Fibroblast of lung (primary cell): ENCODE measurements at regions not wholly inside any gene's neighbourhood (a gene's known extent, or its start where the extent isn't known, plus 50 kb on each side); places are given as distances from the start of the nearest gene placed in this dataset.

ENCODE experiments used
- DNase-seq, 2 donors: peaks; one replicate each; pipeline versions ENCODE4 v3.0.0 to v3.0.0-alpha.2; 2010; ENCODE audit warnings: low read depth in 2 of 2
- H2AFZ ChIP-seq: 2 replicates; pipeline ENCODE4 v1.5.1; 2012; ENCODE audit warnings: low read length, control low read depth, inconsistent platforms
- H3K27ac ChIP-seq: 2 replicates; pipeline ENCODE4 v1.5.1; 2011; ENCODE audit warnings: low read length, control low read depth; ENCODE audit not compliant: insufficient read depth
- H3K27me3 ChIP-seq: 2 replicates; pipeline ENCODE4 v1.5.1; 2011; ENCODE audit warnings: mild to moderate bottlenecking, low read length; ENCODE audit not compliant: control insufficient read depth, insufficient read depth
- H3K36me3 ChIP-seq: 2 replicates; pipeline ENCODE4 v1.5.1; 2011; ENCODE audit warnings: low read length; ENCODE audit not compliant: control insufficient read depth, insufficient read depth
- H3K4me1 ChIP-seq: 2 replicates; pipeline ENCODE4 v1.5.1; 2011; ENCODE audit warnings: low read length; ENCODE audit not compliant: control insufficient read depth, insufficient read depth; ENCODE audit errors: extremely low read depth
- H3K4me2 ChIP-seq: 2 replicates; pipeline ENCODE4 v1.5.1; 2011; ENCODE audit warnings: low read length, control low read depth; ENCODE audit not compliant: insufficient read depth; ENCODE audit errors: extremely low read depth
- H3K4me3 ChIP-seq, 4 experiments: fragments of 200-600 bp in 1 of 4; sonication (generic) in 1 of 4; replicated peaks in 1 of 4; 2 replicates each; pipeline ENCODE4 v1.5.1; 2011 to 2016; ENCODE audit warnings: low read length in 4 of 4, low read depth in 3 of 4, mild to moderate bottlenecking in 3 of 4, control low read depth in 2 of 4, inconsistent platforms in 1 of 4, mixed read lengths in 1 of 4; ENCODE audit not compliant: insufficient read depth in 1 of 4; ENCODE audit errors: control extremely low read depth in 1 of 4
- H3K79me2 ChIP-seq: 2 replicates; pipeline ENCODE4 v1.5.1; 2012; ENCODE audit warnings: mild to moderate bottlenecking, low read length, inconsistent platforms; ENCODE audit not compliant: control insufficient read depth, insufficient read depth
- H3K9ac ChIP-seq: 2 replicates; pipeline ENCODE4 v1.5.1; 2011; ENCODE audit warnings: mild to moderate bottlenecking, low read length, control low read depth; ENCODE audit not compliant: insufficient read depth
- H3K9me3 ChIP-seq: 2 replicates; pipeline ENCODE4 v1.5.1; 2012; ENCODE audit warnings: low read depth, low read length; ENCODE audit not compliant: control insufficient read depth, insufficient read depth
- H4K20me1 ChIP-seq: 2 replicates; pipeline ENCODE4 v1.5.1; 2011; ENCODE audit warnings: low read length; ENCODE audit not compliant: control insufficient read depth, insufficient read depth; ENCODE audit errors: extremely low read depth
- EZH2 ChIP-seq: IDR thresholded peaks from 2 replicates; pipeline ENCODE4 v1.5.1; 2012; ENCODE audit warnings: low read length, control low read depth, mild to moderate bottlenecking; ENCODE audit errors: missing control alignments
- TF ChIP-seq, protein P1 (sequence below), 2 donors: IDR thresholded peaks in 1 of 2; conservative IDR thresholded peaks in 1 of 2; 1 replicate in 1 of 2; 2 replicates in 1 of 2; pipeline ENCODE4 v1.5.1; 2011 to 2012; ENCODE audit warnings: low read length in 2 of 2, control low read depth in 1 of 2, inconsistent platforms in 1 of 2, low read depth in 1 of 2, mild to moderate bottlenecking in 1 of 2

DNA sequence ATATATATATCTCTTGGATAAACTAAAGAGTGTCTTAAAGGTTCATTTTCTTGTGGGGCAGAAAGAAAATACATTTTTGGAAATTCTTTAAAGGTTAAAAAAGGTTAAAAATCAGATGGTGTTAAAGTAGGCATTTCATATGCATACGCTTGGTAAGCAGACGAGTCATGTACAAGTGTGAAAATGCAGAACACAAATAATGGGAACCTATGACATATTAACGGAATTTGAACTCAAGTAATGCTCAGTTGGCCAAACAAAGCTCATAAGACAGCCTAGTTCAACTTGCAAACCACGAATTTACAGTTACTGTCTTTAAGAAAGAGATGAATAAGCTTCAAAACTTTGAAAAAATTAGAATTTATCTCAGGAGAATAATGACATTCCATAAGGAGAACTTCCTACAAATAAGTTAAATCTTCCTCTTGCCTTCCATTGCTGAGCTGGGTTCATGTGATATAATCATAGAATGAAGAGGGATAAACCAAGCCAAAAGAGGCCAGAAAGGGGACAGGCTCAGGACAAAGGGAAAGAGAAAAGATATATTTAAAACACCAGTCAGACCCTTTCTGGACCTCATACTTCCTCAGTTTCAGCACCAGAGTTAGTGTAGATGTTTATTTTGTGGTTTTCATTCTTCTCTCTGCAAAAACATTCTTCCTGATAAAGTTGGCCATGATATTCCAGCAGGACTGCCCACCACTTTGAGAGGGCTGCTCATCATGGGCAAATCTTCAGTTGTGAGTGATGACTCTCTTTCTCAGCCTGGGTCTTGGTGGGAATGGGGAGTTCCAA, 256.7 kb upstream of the CD180 start:
- H3K4me2 ChIP-seq: no peak overlapping the region
- no peaks in the 10 kb centered on the region for H4K20me1 ChIP-seq
- H3K4me3 ChIP-seq: no peak overlapping the region
- no peaks in the 10 kb centered on the region for H3K27me3 ChIP-seq
- no peaks in the 10 kb centered on the region for H3K4me1 ChIP-seq
- TF ChIP-seq EZH2: no peak
- TF ChIP-seq, protein P1, sequence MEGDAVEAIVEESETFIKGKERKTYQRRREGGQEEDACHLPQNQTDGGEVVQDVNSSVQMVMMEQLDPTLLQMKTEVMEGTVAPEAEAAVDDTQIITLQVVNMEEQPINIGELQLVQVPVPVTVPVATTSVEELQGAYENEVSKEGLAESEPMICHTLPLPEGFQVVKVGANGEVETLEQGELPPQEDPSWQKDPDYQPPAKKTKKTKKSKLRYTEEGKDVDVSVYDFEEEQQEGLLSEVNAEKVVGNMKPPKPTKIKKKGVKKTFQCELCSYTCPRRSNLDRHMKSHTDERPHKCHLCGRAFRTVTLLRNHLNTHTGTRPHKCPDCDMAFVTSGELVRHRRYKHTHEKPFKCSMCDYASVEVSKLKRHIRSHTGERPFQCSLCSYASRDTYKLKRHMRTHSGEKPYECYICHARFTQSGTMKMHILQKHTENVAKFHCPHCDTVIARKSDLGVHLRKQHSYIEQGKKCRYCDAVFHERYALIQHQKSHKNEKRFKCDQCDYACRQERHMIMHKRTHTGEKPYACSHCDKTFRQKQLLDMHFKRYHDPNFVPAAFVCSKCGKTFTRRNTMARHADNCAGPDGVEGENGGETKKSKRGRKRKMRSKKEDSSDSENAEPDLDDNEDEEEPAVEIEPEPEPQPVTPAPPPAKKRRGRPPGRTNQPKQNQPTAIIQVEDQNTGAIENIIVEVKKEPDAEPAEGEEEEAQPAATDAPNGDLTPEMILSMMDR (conservative IDR thresholded peaks at IDR 0.05 in 1 of 2, IDR thresholded peaks at IDR 0.05 in 1 of 2; ENCODE audit: low read depth in 1 of 2, low read length in 2 of 2): no peak
- peak; percentile 80 to 91 for DNase-seq
- no peaks in the 10 kb centered on the region for H3K9me3 ChIP-seq
- no peak overlapping the region for H3K9ac ChIP-seq
- H3K79me2 ChIP-seq: no peaks in the 10 kb centered on the region
- H2AFZ ChIP-seq: no peak overlapping the region
- H3K27ac ChIP-seq: no peak overlapping the region
- H3K36me3 ChIP-seq: no peaks in the 10 kb centered on the region

DNA sequence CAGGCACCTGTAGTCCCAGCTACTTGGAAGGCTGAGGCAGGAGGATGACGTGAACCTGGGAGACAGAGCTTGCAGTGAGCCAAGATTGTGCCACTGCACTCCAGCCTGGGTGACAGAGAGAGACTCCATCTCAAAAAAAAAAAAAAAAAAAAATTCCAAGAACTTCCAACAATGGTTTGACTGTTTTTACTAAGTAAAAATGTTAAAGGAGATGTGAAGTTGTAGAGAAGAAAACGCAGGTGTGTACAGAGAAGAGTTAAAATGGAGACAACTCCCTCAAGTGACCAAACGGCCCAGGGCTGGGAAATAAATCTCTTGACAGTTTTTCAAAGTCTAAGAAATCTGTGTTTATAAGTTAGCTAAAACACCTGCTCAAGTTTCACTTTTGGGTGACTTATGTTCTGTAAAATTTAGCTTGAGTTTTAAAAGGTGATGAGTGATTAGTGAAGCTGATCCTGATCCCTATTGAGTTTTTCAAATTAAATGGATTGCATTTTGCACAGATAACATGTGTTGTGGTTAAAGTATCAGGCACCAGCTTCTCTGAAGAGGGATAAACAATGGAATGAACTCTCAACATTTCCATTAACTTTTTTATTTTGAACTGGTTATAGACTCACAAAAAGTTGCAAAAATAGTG, 255.2 kb upstream of the CD180 start:
- no peak overlapping the region for H3K4me2 ChIP-seq
- no peak for TF ChIP-seq EZH2
- TF ChIP-seq, protein P1 (conservative IDR thresholded peaks at IDR 0.05 in 1 of 2, IDR thresholded peaks at IDR 0.05 in 1 of 2; ENCODE audit: low read depth in 1 of 2, low read length in 2 of 2): no peak
- H3K4me1 ChIP-seq: no peaks in the 10 kb centered on the region
- H3K9ac ChIP-seq: no peak overlapping the region
- H4K20me1 ChIP-seq: no peaks in the 10 kb centered on the region
- no peaks in the 10 kb centered on the region for H3K36me3 ChIP-seq
- H2AFZ ChIP-seq: no peak overlapping the region
- H3K27me3 ChIP-seq: no peaks in the 10 kb centered on the region
- no peaks in the 10 kb centered on the region for H3K9me3 ChIP-seq
- no peak overlapping the region for H3K27ac ChIP-seq
- DNase-seq: peak in 1 of 2 donors; percentile 40
- H3K4me3 ChIP-seq: no peak overlapping the region
- H3K79me2 ChIP-seq: no peaks in the 10 kb centered on the region

DNA sequence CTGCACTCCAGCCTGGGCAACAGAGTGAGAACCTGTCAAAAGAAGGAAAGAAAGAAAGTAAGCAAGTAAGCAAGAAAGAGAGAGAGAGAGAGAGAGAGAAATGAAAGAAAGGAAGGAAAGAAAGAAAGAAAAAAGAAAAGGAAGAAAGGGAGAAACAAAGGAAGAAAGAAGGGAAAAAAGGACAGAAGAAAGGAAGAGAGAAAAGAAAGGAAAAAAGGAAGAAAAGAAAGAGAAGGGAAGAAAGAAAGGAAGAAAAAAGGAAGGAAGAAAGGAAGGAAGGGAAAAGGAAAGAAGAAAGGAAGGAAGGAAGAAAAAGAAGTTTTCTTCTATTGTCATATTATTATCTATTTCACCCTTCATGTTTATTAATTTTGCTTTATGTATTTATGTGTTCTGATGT, 251.1 kb upstream of the CD180 start:
- TF ChIP-seq, protein P1 (conservative IDR thresholded peaks at IDR 0.05 in 1 of 2, IDR thresholded peaks at IDR 0.05 in 1 of 2; ENCODE audit: low read depth in 1 of 2, low read length in 2 of 2): no peak
- TF ChIP-seq EZH2: no peak
- H3K4me1 ChIP-seq: no peaks in the 10 kb centered on the region
- DNase-seq: no peak
- H3K36me3 ChIP-seq: no peaks in the 10 kb centered on the region
- H3K27me3 ChIP-seq: no peaks in the 10 kb centered on the region
- no peak overlapping the region for H3K4me3 ChIP-seq
- H3K9ac ChIP-seq: no peak overlapping the region
- no peaks in the 10 kb centered on the region for H3K79me2 ChIP-seq
- no peak overlapping the region for H2AFZ ChIP-seq
- no peaks in the 10 kb centered on the region for H3K9me3 ChIP-seq
- H3K27ac ChIP-seq: no peak overlapping the region
- no peak overlapping the region for H3K4me2 ChIP-seq
- H4K20me1 ChIP-seq: no peaks in the 10 kb centered on the region
